ENCODE measurements at regions not wholly inside any gene's neighbourhood (a gene's known extent, or its start where the extent isn't known, plus 50 kb on each side); places are given as distances from the start of the nearest gene placed in this dataset.
"Not testable (repeated sequence)": the region's sequence is repeated elsewhere in the genome, so short reads cannot be mapped to it uniquely, and the experiment has no call there.

GRCh38 chr17:72458301-72458700, 337.5 kb downstream of the SOX9 start:
- DNase-seq: no peak

GRCh38 chr17:72460711-72461110, 339.9 kb downstream of the SOX9 start:
- DNase-seq: no peak

GRCh38 chr17:72461757-72462156, 340.9 kb downstream of the SOX9 start:
- no peak for DNase-seq

DNA sequence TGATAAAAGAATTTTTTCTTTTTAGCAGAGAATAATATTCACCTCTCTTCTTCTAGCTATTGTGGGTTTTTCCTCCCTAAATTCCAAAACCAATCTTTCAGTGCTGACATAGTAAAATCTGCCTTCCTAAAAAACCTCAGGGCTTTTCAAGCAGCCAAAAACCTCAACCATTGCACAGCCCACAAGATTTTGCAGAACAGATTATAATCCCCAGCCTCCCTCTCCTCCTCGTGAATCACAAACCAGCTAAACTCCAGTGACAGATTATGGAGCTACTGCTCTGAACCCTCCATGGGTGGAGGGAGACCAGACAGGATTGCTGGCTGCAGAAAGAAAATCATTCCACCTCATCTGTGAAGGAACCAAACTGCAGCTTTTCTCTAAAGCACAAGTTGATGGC, 341.6 kb downstream of the SOX9 start:
- DNase-seq: no peak

DNA sequence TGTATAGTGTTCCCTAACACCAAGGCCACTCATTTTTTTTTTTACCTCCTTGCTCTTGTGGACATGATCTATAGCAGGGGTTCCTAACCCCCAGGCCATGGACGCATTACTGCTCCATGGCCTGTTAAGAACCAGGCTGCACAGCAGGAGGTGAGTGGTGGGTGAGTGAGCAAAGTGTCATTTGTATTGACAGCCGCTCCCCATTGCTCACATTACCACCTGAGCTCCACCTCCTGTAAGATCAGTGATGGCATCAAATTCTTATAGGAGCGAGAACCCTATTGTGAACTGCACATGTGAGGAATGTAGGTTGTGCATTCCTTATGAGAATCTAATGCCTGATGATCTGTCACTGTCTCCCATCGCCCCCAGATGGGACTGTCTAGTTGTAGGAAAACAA, 342.0 kb downstream of the SOX9 start:
- no peak for DNase-seq

GRCh38 chr17:72463287-72464102, 342.7 kb downstream of the SOX9 start:
- DNase-seq: no peak

DNA sequence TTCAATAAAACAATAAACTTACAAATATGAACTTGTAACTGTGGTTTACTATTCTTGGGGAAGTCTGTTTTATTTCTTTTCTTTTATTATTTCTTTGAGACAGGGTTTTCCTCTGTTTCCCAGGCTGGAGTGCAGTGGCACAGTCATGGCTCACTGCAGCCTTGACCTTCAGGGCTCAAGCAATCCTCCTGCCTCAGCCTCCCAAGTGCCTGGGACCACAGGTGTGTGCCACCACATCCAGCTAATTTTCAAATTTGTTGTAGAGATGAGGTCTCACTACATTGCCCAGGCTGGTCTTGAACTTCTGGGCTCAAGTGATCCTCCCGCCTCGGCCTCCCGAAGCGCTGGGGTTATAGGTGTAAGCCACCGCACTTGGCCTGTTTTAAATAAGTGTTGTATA, 343.4 kb downstream of the SOX9 start:
- DNase-seq: not testable (repeated sequence)

- DNase-seq: no peak
Measured at GRCh38 chr17:72465191-72466024, 344.6 kb downstream of the SOX9 start.

- DNase-seq: no peak
Measured at GRCh38 chr17:72466199-72466598, 345.4 kb downstream of the SOX9 start.

- no peak for DNase-seq
Measured at GRCh38 chr17:72466606-72467005, 345.8 kb downstream of the SOX9 start.

DNA sequence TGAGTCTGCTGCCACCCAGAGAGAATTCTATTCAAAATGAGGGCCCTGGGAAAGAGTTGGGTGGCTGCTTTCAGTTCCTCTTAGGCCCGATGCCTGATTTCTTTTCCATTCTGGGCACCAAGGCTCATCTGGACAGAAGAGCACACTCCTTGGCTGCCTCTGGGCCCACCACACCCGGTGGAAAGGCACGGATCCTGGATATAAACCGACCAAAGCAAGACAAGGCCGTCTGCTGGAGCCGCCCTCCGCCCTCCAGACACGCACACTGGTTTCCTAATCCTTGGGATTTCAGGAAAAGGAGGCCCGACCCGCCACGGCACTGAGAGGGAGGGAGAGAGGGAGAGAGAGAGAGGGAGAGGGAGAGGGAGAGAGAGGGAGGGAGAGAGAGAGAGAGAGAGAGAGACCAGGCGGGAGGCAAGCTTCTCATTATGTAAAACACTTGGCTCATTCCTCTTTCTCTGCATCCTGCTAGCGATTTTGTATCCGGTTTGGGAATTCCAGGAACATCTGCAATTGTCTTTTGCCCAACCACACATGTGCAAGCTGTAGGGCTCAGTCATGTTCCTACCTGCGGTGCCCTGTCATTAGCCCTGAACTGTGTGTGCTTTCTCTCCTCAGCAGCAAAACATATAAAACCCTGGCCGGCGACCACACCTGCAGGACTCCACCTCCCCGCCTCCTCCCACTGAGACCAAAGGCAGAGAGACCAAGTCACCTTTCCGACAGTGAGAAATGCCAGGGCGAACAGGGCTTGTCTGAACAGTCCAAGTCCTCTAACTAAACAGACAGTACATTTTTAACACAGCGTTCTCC, 347.2 kb downstream of the SOX9 start:
- no peak for DNase-seq

DNA sequence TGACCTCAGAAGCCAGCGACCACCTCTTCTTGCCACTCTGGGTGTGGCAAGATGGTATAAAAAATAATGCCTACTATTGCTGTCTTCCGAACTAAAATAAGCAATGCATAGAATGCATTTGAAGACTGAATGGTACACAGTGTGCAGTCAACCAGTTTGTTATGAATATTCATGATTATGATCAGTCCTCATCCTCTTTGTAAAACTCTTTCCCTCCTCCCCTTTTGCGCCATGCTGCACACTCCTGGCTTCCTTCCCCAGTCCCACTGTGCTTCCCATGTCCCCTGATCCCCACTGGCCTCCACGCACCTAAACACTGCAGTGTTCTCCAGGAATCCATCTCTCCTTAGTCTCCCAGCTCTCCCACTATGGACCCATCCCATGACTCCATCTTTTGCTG, 348.0 kb downstream of the SOX9 start:
- no peak for DNase-seq

- DNase-seq: no peak
Measured at GRCh38 chr17:72470121-72470705, 349.4 kb downstream of the SOX9 start.

GRCh38 chr17:72470734-72471133, 349.9 kb downstream of the SOX9 start:
- no peak for DNase-seq

DNA sequence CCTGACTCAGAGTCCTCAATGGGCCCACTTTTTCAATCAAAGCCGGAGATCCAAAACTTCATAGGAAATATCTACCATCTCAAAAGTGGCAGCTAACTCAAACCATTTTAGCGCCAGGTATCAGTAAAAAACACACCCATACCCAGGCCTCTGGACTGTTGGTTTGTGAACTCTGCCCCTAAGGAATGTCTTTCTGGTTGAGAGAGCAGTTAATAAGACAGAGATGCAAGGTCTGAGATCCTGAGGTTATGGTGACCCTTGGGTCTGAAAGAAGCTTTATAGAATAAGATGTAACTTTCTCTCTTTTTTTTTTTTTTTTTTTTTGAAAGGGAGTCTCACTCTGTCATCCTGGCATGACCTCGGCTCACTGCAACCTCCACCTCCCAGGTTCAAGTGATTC, 350.5 kb downstream of the SOX9 start:
- no peak for DNase-seq

DNA sequence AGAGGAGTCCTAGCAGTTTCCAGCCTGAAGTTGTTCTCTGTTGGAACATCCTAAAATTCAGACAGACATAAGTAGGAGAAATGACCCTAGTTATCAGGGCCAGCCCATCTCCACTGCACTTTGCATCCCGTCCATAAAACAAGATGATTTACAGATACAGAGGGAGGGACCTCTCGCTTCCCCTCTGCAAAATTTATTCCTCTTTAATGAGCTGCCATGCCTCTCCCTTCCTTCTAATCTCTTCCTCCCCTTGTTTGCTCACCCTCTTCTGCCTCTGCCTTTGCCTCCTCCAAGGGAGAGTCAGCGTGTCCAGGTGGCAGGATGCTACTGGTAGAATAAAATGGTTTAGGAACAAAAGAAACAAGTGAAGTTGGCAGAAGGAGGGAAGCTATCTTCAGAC, 351.3 kb downstream of the SOX9 start:
- DNase-seq: no peak

DNA sequence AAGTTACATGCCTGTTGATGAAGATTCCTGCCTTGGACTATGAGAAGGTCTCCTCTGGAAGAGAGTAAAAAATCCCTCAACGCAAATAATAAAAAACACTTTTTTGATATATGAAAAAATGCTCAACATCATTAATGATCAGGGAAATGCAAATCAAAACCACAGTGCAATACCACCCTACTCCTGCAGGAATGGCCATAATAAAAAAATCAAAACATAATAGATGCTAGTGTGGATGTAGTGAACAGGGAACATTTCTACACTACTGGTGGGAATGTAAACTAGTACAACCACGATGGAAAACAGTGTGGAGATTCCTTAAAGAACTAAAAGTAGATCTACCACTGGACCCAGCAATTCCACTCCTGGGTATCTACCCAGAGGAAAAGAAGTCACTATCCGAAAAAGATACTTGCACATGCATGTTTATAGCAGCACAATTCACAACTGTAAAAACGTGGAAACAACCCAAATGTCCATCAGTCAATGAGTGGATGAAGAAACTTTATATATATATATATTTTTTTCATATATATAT, 352.1 kb downstream of the SOX9 start:
- not testable (repeated sequence) for DNase-seq

- DNase-seq: no peak
Measured at GRCh38 chr17:72474243-72474642, 353.4 kb downstream of the SOX9 start.

- DNase-seq: no peak
Measured at GRCh38 chr17:72474719-72475477, 354.1 kb downstream of the SOX9 start.

DNA sequence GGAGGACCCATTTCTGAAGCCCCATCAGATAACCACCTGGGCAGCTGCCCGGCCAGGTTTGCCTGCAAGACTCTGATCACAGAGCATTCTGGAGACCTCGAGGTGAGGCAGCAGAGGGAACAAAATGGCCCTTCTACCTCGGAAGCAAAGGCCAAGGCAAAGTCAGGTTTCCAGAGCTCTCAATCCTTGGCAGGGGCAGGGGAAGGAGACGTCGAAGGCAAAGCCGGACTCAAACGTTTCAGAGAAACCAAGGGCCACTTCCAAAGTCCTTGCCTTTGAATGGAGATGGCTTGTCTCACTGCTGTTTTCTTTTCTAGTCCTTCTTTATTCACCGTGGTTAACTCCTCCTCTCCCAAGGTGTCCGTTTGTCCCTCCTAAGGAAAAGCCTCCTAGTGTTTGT, 355.3 kb downstream of the SOX9 start:
- DNase-seq: no peak

GRCh38 chr17:72476575-72476986, 355.8 kb downstream of the SOX9 start:
- no peak for DNase-seq

DNA sequence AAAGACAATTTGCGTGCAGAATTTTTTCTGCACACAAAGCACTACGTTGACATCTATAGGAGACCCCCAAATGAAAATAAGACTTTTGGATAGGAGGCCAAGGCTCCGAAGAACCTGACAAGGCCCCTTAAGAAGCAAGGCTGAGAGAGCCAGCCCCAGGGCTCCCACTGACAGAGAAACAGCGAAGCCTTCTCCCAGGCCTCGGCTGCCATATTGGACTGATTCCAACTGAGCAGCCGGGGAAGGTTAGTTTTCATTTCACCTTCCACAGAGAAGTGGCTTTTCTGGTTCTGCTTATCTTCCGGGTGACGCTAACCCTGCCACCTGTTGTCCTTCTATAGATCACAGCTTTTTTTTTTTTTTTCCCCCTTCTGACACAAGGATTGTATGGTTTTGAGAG, 356.7 kb downstream of the SOX9 start:
- DNase-seq: no peak
